ENCODE measurements at regions not wholly inside any gene's neighbourhood (a gene's known extent, or its start where the extent isn't known, plus 50 kb on each side); places are given as distances from the start of the nearest gene placed in this dataset.

- peaks cover 7 to 22% of the 10 kb centered on the region in 2 experiments for H3K27me3 ChIP-seq (ENCODE audit: control insufficient read depth in 1 of 2, insufficient read depth in 1 of 2, low read length in 2 of 2)
- no peak overlapping the region for H3K23ac ChIP-seq (ENCODE audit: low read length in 2 of 2)
- H4K91ac ChIP-seq (ENCODE audit: low read length), result no peak overlapping the region
- no peak overlapping the region for H2BK12ac ChIP-seq (ENCODE audit: low read length in 2 of 2)
- no peak overlapping the region for H3K4me2 ChIP-seq (ENCODE audit: low read length, poor library complexity, severe bottlenecking)
- 94% methylated on average over 13 of the region's 13 CpGs for WGBS
- no peak overlapping the region for H2BK120ac ChIP-seq (ENCODE audit: low read depth, low read length)
- no peaks in the 10 kb centered on the region for H3K4me1 ChIP-seq (ENCODE audit: control insufficient read depth, insufficient read depth, low read depth, low read length)
- no peaks in the 10 kb centered on the region for H3K36me3 ChIP-seq (ENCODE audit: control insufficient read depth in 1 of 2, insufficient read depth in 2 of 2, low read depth in 1 of 2, low read length in 2 of 2)
- H2BK5ac ChIP-seq (ENCODE audit: low read depth, low read length, poor library complexity, severe bottlenecking), result no peak overlapping the region
- no peak overlapping the region for H2BK15ac ChIP-seq (ENCODE audit: low read depth, poor library complexity, severe bottlenecking)
- H3K18ac ChIP-seq (ENCODE audit: low read depth in 1 of 2, low read length in 2 of 2), result no peak overlapping the region
- H4K8ac ChIP-seq (ENCODE audit: low read length), result no peak overlapping the region
- H3K27ac ChIP-seq (ENCODE audit: low read length, poor library complexity, severe bottlenecking), result no peak overlapping the region
- no peaks in the 10 kb centered on the region for H3K79me1 ChIP-seq (replicated peaks; ENCODE audit: low read length, poor library complexity, severe bottlenecking)
- H3K4me3 ChIP-seq (ENCODE audit: insufficient read depth in 1 of 2, low read depth in 1 of 2, low read length in 2 of 2), result no peak overlapping the region
- H3K14ac ChIP-seq (ENCODE audit: low read length in 2 of 2), result no peak overlapping the region
- no peak overlapping the region for H2AK5ac ChIP-seq (ENCODE audit: low read length, severe bottlenecking)
- DNase-seq, result no peak
- no peak overlapping the region for H2AFZ ChIP-seq (ENCODE audit: low read depth, low read length)
- H3K4ac ChIP-seq (ENCODE audit: low read depth in 1 of 2, low read length in 2 of 2), result no peak overlapping the region
- no peak overlapping the region for H3K9ac ChIP-seq (ENCODE audit: low read length)
- no peaks in the 10 kb centered on the region for H3K9me3 ChIP-seq (ENCODE audit: control insufficient read depth, low read length)
These were observed 97.5 kb downstream of the ERMARD start for GRCh38 chr6:169848946-169849345.

GRCh38 chr6:169847901-169848311 lies 96.5 kb downstream of the ERMARD start:
- H3K18ac ChIP-seq (ENCODE audit: low read depth in 1 of 2, low read length in 2 of 2), result no peak overlapping the region
- H3K9me3 ChIP-seq (ENCODE audit: control insufficient read depth, low read length), result no peaks in the 10 kb centered on the region
- no peaks in the 10 kb centered on the region for H3K79me1 ChIP-seq (replicated peaks; ENCODE audit: low read length, poor library complexity, severe bottlenecking)
- no peak overlapping the region for H3K4me2 ChIP-seq (ENCODE audit: low read length, poor library complexity, severe bottlenecking)
- no peaks in the 10 kb centered on the region for H3K36me3 ChIP-seq (ENCODE audit: control insufficient read depth in 1 of 2, insufficient read depth in 2 of 2, low read depth in 1 of 2, low read length in 2 of 2)
- no peak overlapping the region for H2BK15ac ChIP-seq (ENCODE audit: low read depth, poor library complexity, severe bottlenecking)
- no peak overlapping the region for H2BK12ac ChIP-seq (ENCODE audit: low read length in 2 of 2)
- H2AFZ ChIP-seq (ENCODE audit: low read depth, low read length), result no peak overlapping the region
- H3K4me1 ChIP-seq (ENCODE audit: control insufficient read depth, insufficient read depth, low read depth, low read length), result no peaks in the 10 kb centered on the region
- DNase-seq, result no peak
- H2BK120ac ChIP-seq (ENCODE audit: low read depth, low read length), result no peak overlapping the region
- H3K23ac ChIP-seq (ENCODE audit: low read length in 2 of 2), result no peak overlapping the region
- no peak overlapping the region for H4K91ac ChIP-seq (ENCODE audit: low read length)
- H3K4ac ChIP-seq (ENCODE audit: low read depth in 1 of 2, low read length in 2 of 2), result no peak overlapping the region
- H3K9ac ChIP-seq (ENCODE audit: low read length), result no peak overlapping the region
- H3K27ac ChIP-seq (ENCODE audit: low read length, poor library complexity, severe bottlenecking), result no peak overlapping the region
- peaks cover 7 to 32% of the 10 kb centered on the region in 2 experiments for H3K27me3 ChIP-seq (ENCODE audit: control insufficient read depth in 1 of 2, insufficient read depth in 1 of 2, low read length in 2 of 2)
- no peak overlapping the region for H4K8ac ChIP-seq (ENCODE audit: low read length)
- no peak overlapping the region for H3K14ac ChIP-seq (ENCODE audit: low read length in 2 of 2)
- no peak overlapping the region for H2BK5ac ChIP-seq (ENCODE audit: low read depth, low read length, poor library complexity, severe bottlenecking)
- WGBS, result 78% methylated on average over 8 of the region's 8 CpGs
- no peak overlapping the region for H3K4me3 ChIP-seq (ENCODE audit: insufficient read depth in 1 of 2, low read depth in 1 of 2, low read length in 2 of 2)
- no peak overlapping the region for H2AK5ac ChIP-seq (ENCODE audit: low read length, severe bottlenecking)

GRCh38 chr6:169847141-169847674 lies 95.8 kb downstream of the ERMARD start:
- Histone ChIP-seq H2AK5ac (ENCODE audit: low read length, severe bottlenecking) (no peak overlapping the region), H4K8ac (ENCODE audit: low read length) (no peak overlapping the region), H3K9me3 (ENCODE audit: control insufficient read depth, low read length) (no peaks in the 10 kb centered on the region), H3K79me1 (replicated peaks; ENCODE audit: low read length, poor library complexity, severe bottlenecking) (no peaks in the 10 kb centered on the region), H3K23ac (ENCODE audit: low read length in 2 of 2) (no peak overlapping the region), H3K27ac (ENCODE audit: low read length, poor library complexity, severe bottlenecking) (no peak overlapping the region), H2BK120ac (ENCODE audit: low read depth, low read length) (no peak overlapping the region), H4K91ac (ENCODE audit: low read length) (no peak overlapping the region), H3K4ac (ENCODE audit: low read depth in 1 of 2, low read length in 2 of 2) (no peak overlapping the region), H3K4me1 (ENCODE audit: control insufficient read depth, insufficient read depth, low read depth, low read length) (no peaks in the 10 kb centered on the region), H3K9ac (ENCODE audit: low read length) (no peak overlapping the region), H3K18ac (ENCODE audit: low read depth in 1 of 2, low read length in 2 of 2) (no peak overlapping the region), H3K4me3 (ENCODE audit: insufficient read depth in 1 of 2, low read depth in 1 of 2, low read length in 2 of 2) (no peak overlapping the region), H3K14ac (ENCODE audit: low read length in 2 of 2) (no peak overlapping the region), H2BK5ac (ENCODE audit: low read depth, low read length, poor library complexity, severe bottlenecking) (no peak overlapping the region), H3K27me3 (ENCODE audit: control insufficient read depth in 1 of 2, insufficient read depth in 1 of 2, low read length in 2 of 2) (peaks cover 7 to 38% of the 10 kb centered on the region in 2 experiments), H2BK12ac (ENCODE audit: low read length in 2 of 2) (no peak overlapping the region), H3K4me2 (ENCODE audit: low read length, poor library complexity, severe bottlenecking) (no peak overlapping the region), H2BK15ac (ENCODE audit: low read depth, poor library complexity, severe bottlenecking) (no peak overlapping the region), H3K36me3 (ENCODE audit: control insufficient read depth in 1 of 2, insufficient read depth in 2 of 2, low read depth in 1 of 2, low read length in 2 of 2) (no peaks in the 10 kb centered on the region), H2AFZ (ENCODE audit: low read depth, low read length) (no peak overlapping the region)
- WGBS, result 80% methylated on average over 10 of the region's 12 CpGs
- no peak for DNase-seq

- no peak overlapping the region for H3K4me2 ChIP-seq (ENCODE audit: low read length, poor library complexity, severe bottlenecking)
- 86% methylated on average over 16 of the region's 17 CpGs for WGBS
- H2AK5ac ChIP-seq (ENCODE audit: low read length, severe bottlenecking), result no peak overlapping the region
- DNase-seq, result no peak
- no peak overlapping the region for H2BK12ac ChIP-seq (ENCODE audit: low read length in 2 of 2)
- H2BK120ac ChIP-seq (ENCODE audit: low read depth, low read length), result no peak overlapping the region
- no peak overlapping the region for H2BK15ac ChIP-seq (ENCODE audit: low read depth, poor library complexity, severe bottlenecking)
- no peaks in the 10 kb centered on the region for H3K79me1 ChIP-seq (replicated peaks; ENCODE audit: low read length, poor library complexity, severe bottlenecking)
- H3K23ac ChIP-seq (ENCODE audit: low read length in 2 of 2), result no peak overlapping the region
- no peak overlapping the region for H3K18ac ChIP-seq (ENCODE audit: low read depth in 1 of 2, low read length in 2 of 2)
- no peaks in the 10 kb centered on the region for H3K9me3 ChIP-seq (ENCODE audit: control insufficient read depth, low read length)
- H2BK5ac ChIP-seq (ENCODE audit: low read depth, low read length, poor library complexity, severe bottlenecking), result no peak overlapping the region
- H3K4ac ChIP-seq (ENCODE audit: low read depth in 1 of 2, low read length in 2 of 2), result no peak overlapping the region
- H2AFZ ChIP-seq (ENCODE audit: low read depth, low read length), result no peak overlapping the region
- no peak overlapping the region for H4K91ac ChIP-seq (ENCODE audit: low read length)
- H3K14ac ChIP-seq (ENCODE audit: low read length in 2 of 2), result no peak overlapping the region
- no peak overlapping the region for H4K8ac ChIP-seq (ENCODE audit: low read length)
- peaks cover 7 to 42% of the 10 kb centered on the region in 2 experiments for H3K27me3 ChIP-seq (ENCODE audit: control insufficient read depth in 1 of 2, insufficient read depth in 1 of 2, low read length in 2 of 2)
- no peak overlapping the region for H3K4me3 ChIP-seq (ENCODE audit: insufficient read depth in 1 of 2, low read depth in 1 of 2, low read length in 2 of 2)
- H3K27ac ChIP-seq (ENCODE audit: low read length, poor library complexity, severe bottlenecking), result no peak overlapping the region
- H3K9ac ChIP-seq (ENCODE audit: low read length), result no peak overlapping the region
- H3K36me3 ChIP-seq (ENCODE audit: control insufficient read depth in 1 of 2, insufficient read depth in 2 of 2, low read depth in 1 of 2, low read length in 2 of 2), result no peaks in the 10 kb centered on the region
- H3K4me1 ChIP-seq (ENCODE audit: control insufficient read depth, insufficient read depth, low read depth, low read length), result no peaks in the 10 kb centered on the region
These were observed 95.0 kb downstream of the ERMARD start for GRCh38 chr6:169846286-169847056.

Data from mesenchymal stem cell (in vitro differentiated cells and primary cell).